EH (cell line): ENCODE measurements at regions not wholly inside any gene's neighbourhood (a gene's known extent, or its start where the extent isn't known, plus 50 kb on each side); places are given as distances from the start of the nearest gene placed in this dataset.
A peak's percentile ranks its signal among the peaks of the same experiment; 100 is the strongest.
"Not testable (repeated sequence)": the region's sequence is repeated elsewhere in the genome, so short reads cannot be mapped to it uniquely, and the experiment has no call there.

Source experiments
- DNase-seq: peaks from one replicate; pipeline ENCODE4 v3.0.0-alpha.2; 2015; ENCODE audit warnings: low read depth

DNA sequence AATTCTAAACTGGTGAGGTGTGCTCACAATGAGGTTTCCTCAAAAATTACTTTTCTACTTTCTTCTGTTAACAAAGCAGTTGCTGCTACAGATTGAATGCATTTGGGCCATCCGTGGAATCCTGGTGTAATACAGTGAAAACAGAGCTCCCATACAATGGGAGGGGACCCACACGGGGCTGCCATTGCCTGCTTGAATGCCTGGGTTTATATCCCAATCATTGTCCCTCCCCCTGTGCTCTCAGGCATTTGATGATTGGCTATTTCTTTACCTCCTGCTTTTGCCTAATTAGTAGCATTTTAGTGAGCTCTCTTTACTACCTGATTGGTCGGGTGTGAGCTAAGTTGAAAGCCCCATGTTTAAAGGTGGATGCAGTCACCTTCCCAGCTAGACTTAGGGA lies 52.9 kb upstream of the CSF1 start:
- not testable (repeated sequence) for DNase-seq

GRCh38 chr1:109855986-109856385 lies 54.7 kb upstream of the CSF1 start:
- not testable (repeated sequence) for DNase-seq

- DNase-seq = not testable (repeated sequence)
Measured at GRCh38 chr1:109853972-109854371, 56.7 kb upstream of the CSF1 start.

- DNase-seq = peak; percentile 71
Measured at GRCh38 chr1:109852221-109853015, 58.2 kb upstream of the CSF1 start.

DNA sequence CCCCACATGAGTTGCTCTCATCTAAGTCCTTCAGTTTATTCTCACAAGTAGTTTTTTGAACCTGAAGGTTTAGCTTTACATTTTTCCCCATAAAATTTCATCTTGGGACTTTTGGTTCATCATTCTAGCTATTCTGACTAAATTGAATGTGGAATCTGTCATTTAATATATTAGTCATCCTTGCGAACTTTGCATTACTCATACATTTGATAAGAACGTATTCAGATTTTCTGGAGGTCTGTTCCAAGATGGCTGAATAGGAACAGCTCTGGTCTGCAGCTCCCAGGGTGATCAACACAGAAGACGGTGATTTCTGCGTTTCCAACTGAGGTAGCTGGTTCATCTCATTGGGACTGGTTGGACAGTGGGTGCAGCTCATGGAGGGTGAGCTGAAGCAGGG lies 59.8 kb upstream of the CSF1 start:
- DNase-seq = peak; percentile 48

DNA sequence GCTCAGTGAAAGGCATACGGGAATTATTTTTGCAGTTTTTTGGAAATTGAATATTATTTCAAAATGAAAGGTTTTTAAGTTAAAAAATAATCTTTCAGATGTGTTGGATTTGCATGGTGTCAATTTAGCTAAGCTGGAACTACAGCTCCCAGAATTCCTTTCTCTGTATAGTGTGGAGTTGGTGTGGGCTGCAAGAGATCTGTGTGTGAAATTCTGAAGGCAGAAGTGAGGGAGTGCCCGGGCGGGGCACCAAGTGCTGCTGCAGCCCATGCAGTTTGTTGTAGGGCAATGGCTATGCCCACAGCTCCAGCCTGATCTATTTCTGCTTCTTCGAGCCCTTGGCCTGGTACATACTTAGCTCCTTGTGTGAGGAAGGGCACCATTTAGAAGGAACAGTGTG lies 60.5 kb upstream of the CSF1 start:
- DNase-seq = no peak

DNA sequence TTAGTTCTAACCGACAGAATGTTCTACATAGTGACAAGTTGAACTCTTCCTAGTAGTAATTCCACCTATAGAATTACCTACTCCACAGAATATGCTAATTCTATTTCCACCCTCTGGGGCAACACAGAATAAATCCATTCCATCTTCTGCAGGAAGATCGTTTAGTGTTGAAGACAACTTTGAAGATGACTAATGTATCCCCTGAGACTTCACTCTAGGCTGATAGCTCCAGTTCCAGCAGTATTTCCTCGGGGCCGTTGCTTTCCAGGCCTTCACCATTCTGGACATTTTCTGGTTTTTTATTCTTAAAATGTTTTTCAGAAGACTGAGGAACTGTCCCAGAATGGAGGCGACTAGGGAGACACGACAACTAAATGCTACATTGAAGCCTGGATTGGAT lies 61.0 kb upstream of the CSF1 start:
- no peak for DNase-seq

- no peak for DNase-seq
Measured at GRCh38 chr1:109847251-109847650, 63.4 kb upstream of the CSF1 start.

GRCh38 chr1:109846846-109847245 lies 63.8 kb upstream of the CSF1 start:
- DNase-seq = no peak

- DNase-seq = no peak
Measured at GRCh38 chr1:109846162-109846561, 64.5 kb upstream of the CSF1 start.

DNA sequence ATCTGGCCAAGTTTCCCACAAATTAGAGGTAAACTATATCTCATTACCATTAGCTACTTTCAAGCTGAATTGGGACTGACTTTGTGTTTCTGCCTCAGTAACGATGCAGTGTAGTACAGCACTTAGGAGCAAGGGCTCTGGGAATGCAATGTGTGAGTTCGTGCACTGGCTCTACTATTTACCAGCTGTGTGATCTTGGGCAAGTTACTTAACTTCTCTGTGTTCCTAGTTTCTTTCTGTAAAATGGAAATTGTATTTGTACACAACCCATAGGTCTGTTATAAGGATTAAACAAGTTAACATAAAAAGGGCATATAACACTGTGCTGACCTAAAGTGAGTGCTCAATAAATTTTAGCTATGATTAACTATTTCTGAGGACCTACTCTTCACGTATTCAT lies 65.0 kb upstream of the CSF1 start:
- DNase-seq = no peak

GRCh38 chr1:109844609-109845008 lies 66.0 kb upstream of the CSF1 start:
- DNase-seq = no peak

GRCh38 chr1:109840011-109840629 lies 70.5 kb upstream of the CSF1 start:
- no peak for DNase-seq

- peak; percentile 47 for DNase-seq
Measured at GRCh38 chr1:109839276-109839675, 71.4 kb upstream of the CSF1 start.

DNA sequence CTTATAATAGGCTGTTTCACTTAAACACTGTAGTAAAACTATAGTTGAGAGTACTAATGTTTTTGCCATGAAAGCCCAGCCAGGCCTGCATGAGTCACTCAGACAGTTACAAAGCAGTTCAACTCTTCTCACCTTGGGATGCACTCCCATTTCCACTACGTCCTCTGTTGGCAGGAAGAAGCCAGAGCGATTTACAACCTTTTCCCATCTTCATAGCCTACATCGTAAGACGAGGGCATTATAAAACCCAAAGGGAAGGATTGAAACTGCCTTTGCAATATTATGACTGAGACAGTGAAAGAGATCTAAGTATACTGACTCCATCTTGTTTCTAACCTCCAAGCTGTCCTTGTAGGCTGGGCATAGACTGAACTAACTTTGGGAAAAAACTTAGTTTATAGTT lies 71.8 kb upstream of the CSF1 start:
- peak; percentile 71 for DNase-seq

DNA sequence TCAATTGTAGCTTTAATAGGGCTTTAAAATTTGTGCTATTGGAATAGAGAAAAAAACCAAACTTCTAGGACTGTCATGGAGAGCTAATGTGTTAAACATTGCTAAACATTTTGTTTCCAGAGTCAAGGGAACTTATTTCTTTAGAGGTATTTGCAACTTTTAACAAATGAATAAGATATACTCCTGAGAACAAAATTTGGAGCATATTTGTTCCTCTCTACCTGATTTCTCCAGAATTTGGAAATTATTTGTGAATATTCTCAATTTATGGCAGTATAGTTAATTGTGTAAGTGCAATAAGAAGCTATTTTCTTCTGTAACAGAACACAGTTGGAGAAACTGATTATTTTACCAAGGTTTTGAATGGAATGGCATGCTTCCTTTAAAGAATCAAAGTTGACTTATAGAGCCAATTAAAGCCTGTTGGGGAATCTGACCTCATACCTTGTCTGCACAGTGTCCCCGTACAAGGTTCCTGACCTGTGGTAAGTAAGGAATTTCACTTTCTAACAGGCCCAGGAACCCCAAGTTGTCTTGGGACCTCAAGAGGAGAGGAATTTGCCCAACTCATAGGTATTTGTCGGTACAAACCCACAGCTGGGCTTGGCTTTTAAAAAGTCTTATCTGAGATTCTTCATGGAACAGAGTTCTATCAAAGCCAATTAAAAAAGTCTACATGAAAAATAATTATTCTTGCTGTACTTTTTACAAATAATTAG lies 72.6 kb upstream of the CSF1 start:
- no peak for DNase-seq

GRCh38 chr1:109835645-109836044 lies 71.9 kb upstream of the EPS8L3 start:
- DNase-seq = not testable (repeated sequence)

DNA sequence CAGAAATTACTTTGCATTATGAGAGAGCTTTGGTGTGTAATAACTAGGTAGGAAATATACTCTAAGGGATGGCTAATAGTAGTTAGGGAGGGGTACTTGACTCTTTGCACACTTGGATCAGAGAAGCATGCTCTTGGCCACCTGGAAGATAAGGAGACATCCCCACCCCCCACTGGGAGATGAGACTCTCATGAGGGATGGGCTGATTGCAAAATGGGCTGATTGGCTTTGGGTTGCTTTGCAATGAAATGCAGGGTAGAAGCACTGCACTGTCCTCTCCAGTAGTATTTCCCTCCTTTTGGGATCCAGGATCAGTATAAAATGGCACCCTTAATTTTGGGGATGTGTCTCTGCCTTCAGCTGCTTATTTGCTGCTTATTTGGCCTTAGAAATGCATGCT lies 71.2 kb upstream of the EPS8L3 start:
- DNase-seq = no peak

DNA sequence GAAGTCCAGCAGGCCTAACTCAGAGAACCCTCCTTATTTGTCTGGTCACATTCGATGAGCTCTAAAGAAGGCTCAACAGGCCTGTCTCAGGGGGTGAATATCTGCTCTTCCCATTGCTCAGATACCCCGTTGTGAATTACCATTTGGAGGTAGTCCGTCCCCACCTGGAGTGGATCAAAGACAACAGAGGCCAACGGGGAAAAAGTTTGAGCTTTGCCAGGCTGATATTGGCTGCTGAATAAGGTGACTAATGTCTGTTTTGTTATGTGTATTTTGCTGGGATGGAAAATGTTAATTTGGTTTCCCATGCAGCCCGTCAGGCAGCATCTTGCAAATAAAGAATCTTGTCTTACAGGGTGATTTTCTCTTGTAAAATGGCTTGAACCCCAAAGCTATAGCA lies 69.2 kb upstream of the EPS8L3 start:
- no peak for DNase-seq

DNA sequence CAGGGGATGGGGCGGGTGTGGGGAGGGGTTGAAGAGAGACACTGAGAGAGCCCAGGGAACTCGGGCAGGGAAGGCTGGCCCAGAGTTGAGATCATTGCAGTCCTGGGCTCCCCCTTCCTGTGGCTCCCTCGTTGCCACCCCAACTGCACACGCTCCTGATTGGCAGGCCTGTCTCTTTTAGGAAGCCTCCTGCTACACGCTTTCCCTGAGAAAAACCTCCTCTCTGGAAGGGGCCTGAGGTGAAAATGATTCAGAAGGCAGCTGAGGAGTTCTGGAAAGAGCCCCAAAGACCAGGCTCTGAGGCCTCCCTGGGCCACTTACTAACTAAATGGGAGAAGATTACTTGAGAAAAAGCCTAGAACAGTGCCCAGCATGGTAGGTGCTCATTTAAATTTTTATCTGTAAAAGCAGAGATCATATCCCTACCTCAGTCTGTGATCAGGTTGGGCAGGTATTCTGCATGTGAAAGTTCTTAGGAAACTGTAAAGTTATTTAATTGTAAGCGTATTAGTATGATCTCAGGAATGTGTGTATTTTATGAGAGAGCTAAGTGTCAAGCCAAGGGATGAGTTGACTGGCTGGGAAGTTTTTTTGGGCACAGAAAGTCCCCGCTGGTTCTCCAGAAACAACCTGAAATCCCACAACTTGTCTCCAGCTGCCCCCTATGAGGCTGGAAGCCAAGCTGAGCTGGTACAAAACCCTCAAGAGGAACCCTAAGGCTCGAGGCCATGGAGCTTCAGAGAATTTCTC lies 65.2 kb upstream of the EPS8L3 start:
- peak; percentile 68 for DNase-seq

DNA sequence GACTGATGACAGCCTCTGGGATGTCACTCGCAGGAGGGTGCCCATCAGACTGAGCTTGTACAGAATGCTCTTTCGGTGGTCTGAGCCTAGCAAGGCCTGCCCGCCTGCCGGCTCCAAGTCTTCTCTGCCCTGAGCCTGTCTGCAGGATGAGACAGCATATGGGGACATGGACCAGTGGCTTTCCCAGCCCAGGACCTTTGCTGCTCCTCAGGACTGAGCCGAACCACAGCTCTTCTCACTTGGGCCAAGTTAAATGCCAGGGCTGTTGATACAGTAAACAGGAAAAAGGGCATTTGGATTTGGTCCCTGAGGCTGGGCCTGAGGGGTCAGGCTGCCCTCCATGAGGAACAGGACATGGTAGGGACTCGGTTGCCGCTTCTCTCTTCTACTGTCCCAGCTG lies 64.3 kb upstream of the EPS8L3 start:
- no peak for DNase-seq

DNA sequence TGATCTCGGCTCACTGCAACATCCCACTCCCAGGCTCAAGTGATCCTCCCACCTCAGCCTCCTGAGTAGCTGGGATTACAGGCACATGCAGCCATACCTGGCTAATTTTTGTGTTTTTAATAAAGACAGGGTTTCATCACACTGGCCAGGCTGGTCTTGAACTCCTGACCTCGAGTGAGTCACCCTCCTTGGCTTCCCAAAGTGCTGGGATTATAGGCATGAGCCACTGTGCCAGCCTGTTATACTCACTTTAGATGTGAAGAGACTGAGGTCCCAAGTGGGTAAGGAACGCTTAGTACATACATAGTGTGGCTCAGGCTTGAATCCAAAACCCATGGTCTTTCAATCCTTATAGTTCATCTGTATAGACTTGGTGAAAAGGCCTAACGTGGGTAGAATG lies 63.7 kb upstream of the EPS8L3 start:
- DNase-seq = peak; percentile 55
